ENCODE measurements at regions not wholly inside any gene's neighbourhood (a gene's known extent, or its start where the extent isn't known, plus 50 kb on each side); places are given as distances from the start of the nearest gene placed in this dataset.

- no peak for TF ChIP-seq CTCF (conservative IDR thresholded peaks at IDR 0.05; ENCODE audit: low read length)
- no peak for TF ChIP-seq EZH2phosphoT487 (IDR thresholded peaks at IDR 0.05; ENCODE audit: borderline replicate concordance)
Measured at GRCh38 chr1:192929597-192929996, 120.8 kb downstream of the RGS2 start.

Data from Loucy (cell line).